Natural killer cell (primary cell): ENCODE measurements at regions not wholly inside any gene's neighbourhood (a gene's known extent, or its start where the extent isn't known, plus 50 kb on each side); places are given as distances from the start of the nearest gene placed in this dataset.
"Not testable (repeated sequence)": the region's sequence is repeated elsewhere in the genome, so short reads cannot be mapped to it uniquely, and the experiment has no call there.

Experiments used
- ATAC-seq, 3 donors: fragments of 150-1000 bp in 2 of 3; fragments of 200-7000 bp in 1 of 3; cut with Tn5 transposase; 1 replicate in 1 of 3; 2 replicates in 2 of 3; pipeline ENCODE4 v1.10.0; 2021; ENCODE audit warnings: mild to moderate bottlenecking in 2 of 3, moderate library complexity in 2 of 3
- DNase-seq, 2 donors: peaks; one replicate each; pipeline versions ENCODE4 v3.0.0 to v3.0.0-alpha.2; 2013 to 2021; ENCODE audit warnings: mixed read lengths in 1 of 2
- H3K27ac ChIP-seq: one replicate; pipeline ENCODE4 v1.5.1; 2013; ENCODE audit warnings: mild to moderate bottlenecking, low read length
- H3K27me3 ChIP-seq: one replicate; pipeline ENCODE4 v1.6.1; 2013; ENCODE audit warnings: low read length; ENCODE audit not compliant: control insufficient read depth, insufficient read depth
- H3K36me3 ChIP-seq: one replicate; pipeline ENCODE4 v1.6.1; 2013; ENCODE audit warnings: low read length; ENCODE audit not compliant: control insufficient read depth, insufficient read depth
- H3K4me1 ChIP-seq: one replicate; pipeline ENCODE4 v1.6.1; 2013; ENCODE audit warnings: low read length; ENCODE audit not compliant: control insufficient read depth, insufficient read depth
- H3K4me3 ChIP-seq: one replicate; pipeline ENCODE4 v1.5.1; 2013; ENCODE audit warnings: low read length
- H3K9me3 ChIP-seq: one replicate; pipeline ENCODE4 v1.6.1; 2013; ENCODE audit warnings: low read length; ENCODE audit not compliant: control insufficient read depth, insufficient read depth
- H3K27ac Mint-ChIP-seq, 2 donors: one replicate each; pipeline ENCODE4 v1.8.0; 2022; ENCODE audit warnings: mild to moderate bottlenecking in 2 of 2, mixed read lengths in 2 of 2, moderate library complexity in 1 of 2
- H3K27me3 Mint-ChIP-seq, 2 donors: one replicate each; pipeline ENCODE4 v1.8.0; 2022; ENCODE audit warnings: low read depth in 2 of 2, mixed read lengths in 2 of 2
- H3K36me3 Mint-ChIP-seq: one replicate; pipeline ENCODE4 v1.8.0; 2022; ENCODE audit warnings: mixed read lengths
- H3K4me1 Mint-ChIP-seq, 2 donors: one replicate each; pipeline ENCODE4 v1.8.0; 2022; ENCODE audit warnings: mixed read lengths in 2 of 2
- H3K4me3 Mint-ChIP-seq: one replicate; pipeline ENCODE4 v1.8.0; 2022; ENCODE audit warnings: mild to moderate bottlenecking, moderate library complexity, mixed read lengths
- H3K9me3 Mint-ChIP-seq, 2 donors: one replicate each; pipeline ENCODE4 v1.8.0; 2022; ENCODE audit warnings: mixed read lengths in 2 of 2
- WGBS: methylation state at CpG from one replicate; pipeline ENCODE4 v1.1.7; 2013; ENCODE audit warnings: missing lambda C conversion rate; ENCODE audit not compliant: insufficient coverage; 5-methylcytosine and 5-hydroxymethylcytosine counted together
- intact Hi-C: fragments of 100-400 bp; cut with micrococcal nuclease; formaldehyde crosslinking; loops from one replicate; pipeline ENCODE4 v1.14.2; 2022
- TF ChIP-seq, protein P1 (sequence below): fragments of 200-600 bp; IDR thresholded peaks from one replicate; pipeline ENCODE4 v1.8.0; 2022; ENCODE audit warnings: antibody characterized with exemption

DNA sequence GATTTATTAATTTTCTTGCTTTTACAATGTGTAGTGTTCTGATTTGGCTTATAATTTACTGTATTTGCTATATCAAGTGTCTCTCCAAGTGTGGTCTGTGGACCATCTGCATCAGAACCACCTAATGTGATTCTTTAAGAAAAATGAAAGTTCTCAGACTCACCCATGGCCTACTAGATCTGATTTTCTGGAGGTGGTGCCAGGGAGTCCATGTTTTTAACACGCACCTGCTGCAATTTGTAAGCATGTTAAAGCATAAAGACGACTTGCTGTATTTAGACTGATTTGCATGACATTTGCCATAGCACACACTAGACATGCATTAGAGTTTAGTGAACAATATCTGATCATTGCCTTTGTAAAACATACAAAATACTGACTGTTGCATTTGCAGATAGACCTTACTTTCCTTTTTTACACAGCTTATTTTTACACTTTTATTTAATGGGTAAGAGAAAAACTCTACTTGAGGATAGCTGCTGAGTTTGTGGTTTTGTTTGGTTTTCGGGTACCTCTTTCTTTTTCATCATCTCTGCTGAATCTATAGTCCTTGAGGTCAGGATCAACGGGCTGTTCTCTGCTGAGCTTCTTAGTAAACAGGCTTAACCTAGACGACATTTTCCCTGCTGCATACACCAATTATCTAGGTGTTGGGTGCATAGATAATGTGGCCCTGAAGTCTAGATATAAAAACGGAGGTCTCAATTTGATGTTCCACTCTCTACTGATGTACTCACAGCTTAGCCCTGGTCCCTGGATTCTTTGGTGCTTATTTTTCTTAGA, 138.0 kb upstream of the ZNF366 start:
- Mint-ChIP-seq H3K4me3 (no peak overlapping the region), H3K27me3 (peaks cover 8 to 9% of the 10 kb centered on the region in 2 donors), H3K36me3 (no peaks in the 10 kb centered on the region), H3K4me1 (no peaks in the 10 kb centered on the region), H3K27ac (no peak overlapping the region), H3K9me3 (no peaks in the 10 kb centered on the region)
- Histone ChIP-seq H3K27me3 (no peaks in the 10 kb centered on the region), H3K9me3 (no peaks in the 10 kb centered on the region), H3K4me1 (no peaks in the 10 kb centered on the region), H3K36me3 (no peaks in the 10 kb centered on the region), H3K4me3 (no peak overlapping the region), H3K27ac (no peak overlapping the region)
- ATAC-seq = no peak
- intact Hi-C loops = no loop called here
- DNase-seq = no peak
- 76% methylated on average over 6 of the region's 6 CpGs for WGBS
- TF ChIP-seq, protein P1, sequence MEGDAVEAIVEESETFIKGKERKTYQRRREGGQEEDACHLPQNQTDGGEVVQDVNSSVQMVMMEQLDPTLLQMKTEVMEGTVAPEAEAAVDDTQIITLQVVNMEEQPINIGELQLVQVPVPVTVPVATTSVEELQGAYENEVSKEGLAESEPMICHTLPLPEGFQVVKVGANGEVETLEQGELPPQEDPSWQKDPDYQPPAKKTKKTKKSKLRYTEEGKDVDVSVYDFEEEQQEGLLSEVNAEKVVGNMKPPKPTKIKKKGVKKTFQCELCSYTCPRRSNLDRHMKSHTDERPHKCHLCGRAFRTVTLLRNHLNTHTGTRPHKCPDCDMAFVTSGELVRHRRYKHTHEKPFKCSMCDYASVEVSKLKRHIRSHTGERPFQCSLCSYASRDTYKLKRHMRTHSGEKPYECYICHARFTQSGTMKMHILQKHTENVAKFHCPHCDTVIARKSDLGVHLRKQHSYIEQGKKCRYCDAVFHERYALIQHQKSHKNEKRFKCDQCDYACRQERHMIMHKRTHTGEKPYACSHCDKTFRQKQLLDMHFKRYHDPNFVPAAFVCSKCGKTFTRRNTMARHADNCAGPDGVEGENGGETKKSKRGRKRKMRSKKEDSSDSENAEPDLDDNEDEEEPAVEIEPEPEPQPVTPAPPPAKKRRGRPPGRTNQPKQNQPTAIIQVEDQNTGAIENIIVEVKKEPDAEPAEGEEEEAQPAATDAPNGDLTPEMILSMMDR = no peak

DNA sequence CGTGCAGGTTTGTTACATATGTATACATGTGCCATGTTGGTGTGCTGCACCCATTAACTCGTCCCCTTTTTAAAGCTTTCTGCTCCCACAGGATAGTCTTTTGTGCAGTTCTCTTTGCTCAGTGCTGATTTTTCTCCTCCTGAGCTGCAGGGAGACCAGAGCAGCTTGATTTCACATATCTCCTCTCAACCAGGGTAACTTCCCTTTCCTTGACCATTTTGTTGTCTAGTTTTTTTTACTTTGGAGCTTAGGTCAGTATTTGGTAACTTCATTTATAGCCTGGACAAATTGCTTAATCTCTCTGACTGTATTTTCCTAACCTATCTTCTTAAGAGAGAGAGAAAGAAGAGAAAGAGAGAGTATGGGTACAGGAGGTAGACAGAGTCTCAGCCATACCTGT, 137.1 kb upstream of the ZNF366 start:
- H3K4me1 ChIP-seq = no peaks in the 10 kb centered on the region
- WGBS = 80% methylated on average over 1 of the region's 2 CpGs
- no peak overlapping the region for H3K4me3 ChIP-seq
- Mint-ChIP-seq H3K9me3 (no peaks in the 10 kb centered on the region), H3K4me3 (no peak overlapping the region), H3K36me3 (no peaks in the 10 kb centered on the region), H3K27ac (no peak overlapping the region), H3K4me1 (no peaks in the 10 kb centered on the region), H3K27me3 (peaks cover 4 to 9% of the 10 kb centered on the region in 2 donors)
- intact Hi-C loops = no loop called here
- no peak for DNase-seq
- H3K9me3 ChIP-seq = no peaks in the 10 kb centered on the region
- no peak overlapping the region for H3K27ac ChIP-seq
- ATAC-seq = no peak
- TF ChIP-seq, protein P1 = no peak
- H3K27me3 ChIP-seq = no peaks in the 10 kb centered on the region
- H3K36me3 ChIP-seq = no peaks in the 10 kb centered on the region

DNA sequence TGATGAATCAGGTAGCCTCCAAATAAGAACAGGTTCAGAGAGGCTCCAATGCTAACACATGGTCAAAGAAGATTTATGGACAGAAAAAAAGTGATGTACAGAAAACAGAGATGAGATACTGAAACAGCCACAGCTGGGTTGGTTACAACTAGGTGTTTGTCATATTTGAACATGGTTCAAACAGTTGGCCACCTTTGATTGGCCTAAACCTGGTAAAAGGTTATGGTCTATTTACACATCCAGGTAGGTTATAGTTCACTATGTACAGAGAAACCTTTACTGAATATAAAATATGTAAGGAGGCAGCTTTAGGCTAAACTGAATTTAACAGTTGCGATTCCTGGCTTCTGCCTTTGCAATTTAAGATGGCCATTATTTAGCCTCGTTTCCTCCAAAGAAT, 134.0 kb upstream of the ZNF366 start:
- ATAC-seq (no peak), DNase-seq (no peak)
- H3K4me3 ChIP-seq = no peak overlapping the region
- no peaks in the 10 kb centered on the region for H3K36me3 ChIP-seq
- intact Hi-C loops = no loop called here
- Mint-ChIP-seq H3K9me3 (no peaks in the 10 kb centered on the region), H3K4me1 (no peaks in the 10 kb centered on the region), H3K27ac (no peak overlapping the region), H3K27me3 (peaks cover 0 to 3% of the 10 kb centered on the region in 2 donors), H3K4me3 (no peak overlapping the region), H3K36me3 (no peaks in the 10 kb centered on the region)
- H3K27ac ChIP-seq = no peak overlapping the region
- no peaks in the 10 kb centered on the region for H3K27me3 ChIP-seq
- no peaks in the 10 kb centered on the region for H3K4me1 ChIP-seq
- 93% methylated on average over 2 of the region's 2 CpGs for WGBS
- TF ChIP-seq, protein P1 = no peak
- no peaks in the 10 kb centered on the region for H3K9me3 ChIP-seq

DNA sequence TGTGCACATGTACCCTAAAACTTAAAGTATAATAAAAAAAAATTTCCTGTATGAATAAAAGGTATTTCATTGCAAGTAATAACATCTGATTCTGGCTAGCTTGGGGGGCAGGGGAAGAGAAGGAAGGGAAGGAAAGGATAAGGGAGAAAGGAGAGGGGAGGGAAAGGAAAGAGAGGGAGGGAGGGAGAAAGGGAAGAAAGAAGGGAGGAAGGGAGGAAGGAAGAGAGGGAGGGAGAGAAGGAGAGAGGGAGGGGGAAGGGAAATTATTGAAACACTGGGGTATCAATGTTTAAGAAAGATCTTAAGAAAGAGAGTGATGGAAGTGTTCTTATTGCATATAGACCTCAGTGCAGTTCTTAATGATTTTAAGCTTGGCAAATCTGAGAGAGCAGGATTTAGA, 129.8 kb upstream of the ZNF366 start:
- Histone ChIP-seq H3K36me3 (no peaks in the 10 kb centered on the region), H3K9me3 (no peaks in the 10 kb centered on the region), H3K4me1 (no peaks in the 10 kb centered on the region), H3K27ac (no peak overlapping the region), H3K4me3 (no peak overlapping the region), H3K27me3 (no peaks in the 10 kb centered on the region)
- DNase-seq = no peak
- no peak overlapping the region for H3K4me3 Mint-ChIP-seq
- no peak overlapping the region for H3K27ac Mint-ChIP-seq
- no peaks in the 10 kb centered on the region for H3K36me3 Mint-ChIP-seq
- ATAC-seq = no peak
- H3K4me1 Mint-ChIP-seq = no peaks in the 10 kb centered on the region
- no peaks in the 10 kb centered on the region for H3K9me3 Mint-ChIP-seq
- peaks cover 7 to 22% of the 10 kb centered on the region in 2 donors for H3K27me3 Mint-ChIP-seq
- TF ChIP-seq, protein P1 = no peak
- intact Hi-C loops = no loop called here

DNA sequence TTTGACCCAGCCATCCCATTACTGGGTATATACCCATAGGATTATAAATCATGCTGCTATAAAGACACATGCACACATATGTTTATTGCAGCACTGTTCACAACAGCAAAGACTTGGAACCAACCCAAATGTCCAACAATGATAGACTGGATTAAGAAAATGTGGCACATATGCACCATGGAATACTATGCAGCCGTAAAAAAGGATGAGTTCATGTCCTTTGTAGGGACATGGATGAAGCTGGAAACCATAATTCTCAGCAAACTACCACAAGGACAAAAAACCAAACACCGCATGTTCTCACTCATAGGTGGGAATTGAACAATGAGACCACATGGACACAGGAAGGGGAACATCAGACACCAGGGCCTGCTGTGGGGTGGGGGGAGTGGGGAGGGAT, 129.4 kb upstream of the ZNF366 start:
- intact Hi-C loops, H3K9me3 Mint-ChIP-seq: not testable (repeated sequence)
- no CpG with 5 or more reads among the region's 2 CpGs for WGBS

More for the DNA sequence above, 129.4 kb upstream of the ZNF366 start:
- not testable (repeated sequence) for DNase-seq, ATAC-seq, H3K4me3 ChIP-seq, H3K4me3 Mint-ChIP-seq, H3K27me3 ChIP-seq, H3K27ac ChIP-seq, H3K4me1 Mint-ChIP-seq, H3K27ac Mint-ChIP-seq, H3K36me3 ChIP-seq, H3K36me3 Mint-ChIP-seq, H3K4me1 ChIP-seq, H3K9me3 ChIP-seq
- H3K27me3 Mint-ChIP-seq = peaks cover 9 to 22% of the 10 kb centered on the region in 2 donors
